LNCaP clone FGC (cell line): ENCODE measurements at regions not wholly inside any gene's neighbourhood (a gene's known extent, or its start where the extent isn't known, plus 50 kb on each side); places are given as distances from the start of the nearest gene placed in this dataset.

Source experiments
- DNase-seq: peaks from one replicate; pipeline ENCODE4 v3.0.0-alpha.2; 2011; ENCODE audit warnings: low read depth
- H3K4me3 ChIP-seq: 2 replicates; pipeline ENCODE4 v1.5.1; 2011; ENCODE audit warnings: mild to moderate bottlenecking, low read depth, low read length, control low read depth
- TF ChIP-seq, protein P1 (sequence below): IDR thresholded peaks from 2 replicates; pipeline ENCODE4 v1.5.1; 2012; ENCODE audit warnings: mild to moderate bottlenecking; ENCODE audit not compliant: control insufficient read depth, insufficient read depth; ENCODE audit errors: extremely low read depth

DNA sequence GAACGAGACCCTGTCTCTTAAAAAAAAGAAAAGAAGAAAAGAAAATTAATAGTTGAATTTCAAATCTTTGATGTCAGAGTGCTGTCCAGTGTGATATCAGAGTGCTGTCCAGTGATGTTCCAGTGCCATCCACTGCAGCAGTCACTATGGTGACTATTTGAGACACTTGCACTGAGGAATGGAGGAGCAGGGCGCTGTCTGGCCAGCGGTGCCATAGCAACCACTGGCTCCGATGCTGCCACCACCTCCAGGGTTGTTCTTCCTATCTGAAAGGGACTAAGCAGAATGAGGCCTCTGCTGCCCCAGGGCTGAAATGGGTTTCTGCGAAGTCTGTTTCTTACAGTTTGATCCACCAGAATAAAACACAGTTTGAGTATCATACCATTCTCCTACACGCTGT, 272.9 kb downstream of the NUAK1 start:
- H3K4me3 ChIP-seq = no peak overlapping the region
- TF ChIP-seq, protein P1, sequence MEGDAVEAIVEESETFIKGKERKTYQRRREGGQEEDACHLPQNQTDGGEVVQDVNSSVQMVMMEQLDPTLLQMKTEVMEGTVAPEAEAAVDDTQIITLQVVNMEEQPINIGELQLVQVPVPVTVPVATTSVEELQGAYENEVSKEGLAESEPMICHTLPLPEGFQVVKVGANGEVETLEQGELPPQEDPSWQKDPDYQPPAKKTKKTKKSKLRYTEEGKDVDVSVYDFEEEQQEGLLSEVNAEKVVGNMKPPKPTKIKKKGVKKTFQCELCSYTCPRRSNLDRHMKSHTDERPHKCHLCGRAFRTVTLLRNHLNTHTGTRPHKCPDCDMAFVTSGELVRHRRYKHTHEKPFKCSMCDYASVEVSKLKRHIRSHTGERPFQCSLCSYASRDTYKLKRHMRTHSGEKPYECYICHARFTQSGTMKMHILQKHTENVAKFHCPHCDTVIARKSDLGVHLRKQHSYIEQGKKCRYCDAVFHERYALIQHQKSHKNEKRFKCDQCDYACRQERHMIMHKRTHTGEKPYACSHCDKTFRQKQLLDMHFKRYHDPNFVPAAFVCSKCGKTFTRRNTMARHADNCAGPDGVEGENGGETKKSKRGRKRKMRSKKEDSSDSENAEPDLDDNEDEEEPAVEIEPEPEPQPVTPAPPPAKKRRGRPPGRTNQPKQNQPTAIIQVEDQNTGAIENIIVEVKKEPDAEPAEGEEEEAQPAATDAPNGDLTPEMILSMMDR = no peak
- DNase-seq = no peak

DNA sequence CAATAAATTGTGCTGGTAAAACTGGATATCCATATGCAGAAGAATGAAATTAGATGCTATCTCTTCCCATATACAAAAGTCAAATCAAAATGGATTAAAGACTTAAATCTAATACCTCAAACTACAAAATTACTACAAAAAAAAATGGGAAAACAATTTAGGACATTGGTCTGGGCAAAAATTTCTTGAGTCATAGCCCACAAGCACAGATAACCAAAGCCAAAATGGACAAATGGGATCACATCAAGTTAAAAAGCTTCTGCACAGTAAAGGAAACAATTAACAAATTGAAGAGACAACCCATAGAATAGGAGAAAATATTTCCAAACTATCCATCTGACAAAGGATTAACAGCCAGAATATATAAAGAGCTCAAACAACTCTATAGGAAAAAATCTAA, 264.6 kb downstream of the NUAK1 start:
- DNase-seq = no peak
- TF ChIP-seq, protein P1 = no peak
- no peak overlapping the region for H3K4me3 ChIP-seq

DNA sequence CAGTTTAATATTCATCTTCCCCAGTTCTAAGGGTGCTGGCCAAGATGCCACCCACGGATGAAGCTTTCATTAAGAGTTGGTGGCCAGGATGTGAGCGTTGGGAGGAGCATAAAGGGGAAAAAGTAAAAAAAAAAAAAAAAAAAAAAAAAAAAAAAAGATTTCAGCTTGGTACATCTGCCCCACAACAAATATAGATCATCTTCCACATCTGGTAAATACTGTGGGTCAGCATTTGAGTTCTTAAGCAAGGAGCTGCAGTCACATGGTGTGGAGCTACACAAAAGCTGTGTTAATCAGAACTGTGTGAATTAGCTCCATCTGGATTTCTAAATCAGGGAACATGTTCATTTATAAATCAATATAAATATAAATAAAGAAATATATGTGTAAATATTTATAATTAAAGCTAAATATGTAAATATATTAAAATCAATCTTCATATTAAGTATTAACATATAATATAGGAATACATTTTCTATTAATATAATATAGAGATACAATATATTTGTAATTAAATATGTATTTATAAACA, 262.3 kb downstream of the NUAK1 start:
- DNase-seq = no peak

DNA sequence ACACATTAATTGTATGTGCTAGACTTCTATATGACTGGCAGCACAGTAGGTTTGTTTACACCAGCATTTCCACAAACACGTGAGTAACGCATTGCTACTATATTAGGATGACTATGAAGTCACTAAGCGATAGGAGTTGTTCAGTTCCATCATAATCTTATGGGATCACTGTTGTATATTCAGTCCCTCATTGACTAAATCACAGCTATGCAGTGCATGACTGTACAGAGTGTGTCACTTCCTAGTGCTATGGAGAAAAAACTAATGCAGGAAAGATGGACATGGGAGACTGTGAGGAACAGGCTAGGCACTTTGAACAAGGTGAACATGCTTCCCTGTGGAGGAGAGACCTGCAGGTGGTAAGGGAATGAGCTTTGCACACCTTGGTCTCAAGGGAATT, 259.8 kb downstream of the NUAK1 start:
- TF ChIP-seq, protein P1 = no peak
- no peak overlapping the region for H3K4me3 ChIP-seq
- DNase-seq = no peak

More for the DNA sequence above, 262.3 kb downstream of the NUAK1 start:
- no peak overlapping the region for H3K4me3 ChIP-seq
- TF ChIP-seq, protein P1 = no peak

DNA sequence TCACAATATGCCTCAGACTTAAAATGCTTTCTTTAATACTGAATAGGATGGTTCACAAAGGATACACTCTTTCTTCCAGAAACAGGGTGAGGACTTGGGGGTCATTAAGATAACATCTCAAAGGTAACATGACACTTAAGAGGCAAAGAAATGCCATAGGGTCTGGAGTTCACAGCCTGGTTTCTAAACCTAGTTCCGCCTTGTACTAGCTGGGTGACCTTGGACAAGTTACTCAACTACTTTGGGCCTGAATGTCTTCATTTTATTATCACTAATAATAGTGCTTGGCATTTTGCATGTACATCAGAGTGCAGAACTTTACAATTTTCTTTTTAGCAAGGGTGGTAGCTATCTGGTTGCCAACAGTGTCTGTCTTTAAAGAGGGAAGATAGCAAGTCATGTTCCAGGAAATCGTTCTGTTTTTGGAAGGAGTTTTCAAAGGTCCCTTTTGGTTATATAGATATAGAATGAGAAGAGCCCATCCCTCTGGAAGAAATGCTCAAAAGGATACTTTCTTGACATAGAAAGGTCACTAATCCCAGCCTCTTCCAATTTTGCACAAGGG, 257.8 kb downstream of the NUAK1 start:
- DNase-seq = no peak
- TF ChIP-seq, protein P1 = no peak
- no peak overlapping the region for H3K4me3 ChIP-seq

DNA sequence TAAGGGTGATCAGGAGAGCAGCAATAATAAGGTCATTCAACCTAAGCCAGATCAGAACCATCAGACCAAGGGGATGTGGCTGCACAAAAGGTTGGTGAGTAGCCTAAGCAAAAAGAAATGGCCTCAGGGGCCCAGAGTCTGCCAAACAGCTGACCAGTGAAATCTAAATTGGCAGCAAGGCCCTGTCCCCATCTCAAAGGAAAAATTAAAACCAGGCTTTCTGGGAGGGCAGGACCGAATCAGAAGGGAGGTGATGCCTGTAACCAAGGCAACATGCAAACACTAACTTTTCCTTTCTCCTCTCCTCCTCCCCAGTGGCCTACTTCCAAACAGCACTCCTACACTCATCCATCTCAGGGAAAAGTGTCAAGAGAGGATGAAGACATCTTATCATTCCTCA, 256.4 kb downstream of the NUAK1 start:
- no peak for DNase-seq
- H3K4me3 ChIP-seq = no peak overlapping the region
- TF ChIP-seq, protein P1 = no peak

DNA sequence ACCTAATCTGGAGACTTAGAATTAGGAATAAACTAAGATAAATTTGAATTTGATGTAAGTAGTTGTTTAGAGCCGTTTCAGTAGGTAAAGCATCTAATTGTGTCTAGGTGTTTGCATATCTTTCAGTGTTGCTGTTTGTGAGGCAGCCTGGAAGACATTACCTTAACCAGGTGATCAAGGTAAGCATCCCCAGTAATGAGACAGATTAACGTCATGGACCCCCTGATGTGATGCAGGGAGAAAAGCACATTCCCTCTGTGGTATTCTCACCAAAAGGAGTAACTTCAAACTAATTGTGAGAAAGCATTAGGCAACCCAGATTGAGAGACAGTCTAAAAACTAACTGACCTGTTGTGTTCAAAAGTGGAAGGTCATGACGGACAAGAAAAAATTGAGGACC, 251.6 kb downstream of the NUAK1 start:
- TF ChIP-seq, protein P1 = no peak

More for the DNA sequence above, 251.6 kb downstream of the NUAK1 start:
- DNase-seq = no peak
- no peak overlapping the region for H3K4me3 ChIP-seq
